ENCODE measurements at regions not wholly inside any gene's neighbourhood (a gene's known extent, or its start where the extent isn't known, plus 50 kb on each side); places are given as distances from the start of the nearest gene placed in this dataset.

DNA sequence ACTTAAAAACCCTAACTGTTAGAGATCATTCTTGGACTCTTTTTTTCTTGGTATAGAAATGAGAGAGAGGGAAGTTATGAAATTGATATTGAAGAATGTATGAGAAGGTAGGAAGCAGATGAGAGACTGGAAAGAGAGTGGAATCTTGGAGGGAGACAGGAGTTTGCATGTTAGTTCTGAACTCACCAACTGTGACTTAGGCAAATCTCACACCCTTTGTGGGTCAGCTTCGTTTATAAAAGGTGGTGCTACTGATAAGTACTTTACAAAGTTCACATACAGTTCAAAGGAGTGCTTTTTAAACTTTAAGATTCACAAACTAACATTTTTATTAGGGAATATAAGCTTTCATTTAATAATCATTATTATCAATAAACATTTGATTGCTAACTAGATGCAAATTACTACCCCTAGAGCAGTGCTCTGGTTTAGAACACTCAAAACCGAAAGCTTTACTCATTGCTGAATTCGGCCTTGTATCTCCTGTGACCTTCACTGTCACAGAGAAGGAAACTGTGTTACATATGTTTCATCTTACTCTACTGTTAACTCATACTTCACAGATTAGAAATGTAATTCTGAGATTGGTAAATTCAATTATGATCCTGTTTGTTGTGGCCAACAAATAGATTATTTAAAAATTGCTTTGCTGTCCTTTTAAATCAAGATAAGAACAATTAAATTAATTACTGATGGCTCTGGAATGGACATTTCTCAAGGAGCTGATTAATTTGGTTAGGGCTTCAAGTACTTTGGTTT lies 143.2 kb downstream of the RMI1 start (continued):
- TF ChIP-seq, protein P1, sequence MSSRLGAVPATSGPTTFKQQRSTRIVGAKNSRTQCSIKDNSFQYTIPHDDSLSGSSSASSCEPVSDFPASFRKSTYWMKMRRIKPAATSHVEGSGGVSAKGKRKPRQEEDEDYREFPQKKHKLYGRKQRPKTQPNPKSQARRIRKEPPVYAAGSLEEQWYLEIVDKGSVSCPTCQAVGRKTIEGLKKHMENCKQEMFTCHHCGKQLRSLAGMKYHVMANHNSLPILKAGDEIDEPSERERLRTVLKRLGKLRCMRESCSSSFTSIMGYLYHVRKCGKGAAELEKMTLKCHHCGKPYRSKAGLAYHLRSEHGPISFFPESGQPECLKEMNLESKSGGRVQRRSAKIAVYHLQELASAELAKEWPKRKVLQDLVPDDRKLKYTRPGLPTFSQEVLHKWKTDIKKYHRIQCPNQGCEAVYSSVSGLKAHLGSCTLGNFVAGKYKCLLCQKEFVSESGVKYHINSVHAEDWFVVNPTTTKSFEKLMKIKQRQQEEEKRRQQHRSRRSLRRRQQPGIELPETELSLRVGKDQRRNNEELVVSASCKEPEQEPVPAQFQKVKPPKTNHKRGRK (CRISPR knock-in tag; IDR thresholded peaks at IDR 0.05; ENCODE audit: borderline replicate concordance): no peak
- no peak for TF ChIP-seq TCF7 (CRISPR knock-in tag; IDR thresholded peaks at IDR 0.05; ENCODE audit: low read depth)

DNA sequence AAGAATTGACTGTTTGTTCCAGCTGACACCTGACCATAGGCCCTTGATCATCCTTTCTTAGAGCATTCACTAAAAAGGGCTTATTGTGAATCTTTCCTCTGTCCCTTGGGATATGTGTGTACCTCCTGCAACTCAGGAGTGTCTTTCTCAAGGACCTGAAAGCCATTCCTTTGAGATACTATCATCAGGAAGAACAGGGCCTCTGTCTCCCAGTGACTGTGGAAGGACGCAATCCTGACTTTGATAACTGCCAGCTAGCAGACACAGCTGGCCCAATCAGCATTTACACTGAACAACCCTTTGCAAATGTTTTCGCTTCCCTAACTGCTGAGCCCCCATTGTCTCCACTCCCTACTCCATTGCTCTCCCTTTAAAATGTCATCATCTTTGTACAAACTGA lies 144.4 kb downstream of the RMI1 start:
- H3K27ac Mint-ChIP-seq: no peak overlapping the region
- CTCF ChIA-PET: no interaction called here
- POLR2A ChIA-PET: no interaction called here
- 0 out of 2 replicates have a peak, but pooled peaks cover 3% of the 10 kb centered on the region for H3K4me1 Mint-ChIP-seq
- no peak for TF ChIP-seq RELA (CRISPR knock-in tag; IDR thresholded peaks at IDR 0.05; ENCODE audit: borderline replicate concordance)
- TF ChIP-seq MYBL2 (CRISPR knock-in tag; IDR thresholded peaks at IDR 0.05): no peak
- TF ChIP-seq, protein P2, sequence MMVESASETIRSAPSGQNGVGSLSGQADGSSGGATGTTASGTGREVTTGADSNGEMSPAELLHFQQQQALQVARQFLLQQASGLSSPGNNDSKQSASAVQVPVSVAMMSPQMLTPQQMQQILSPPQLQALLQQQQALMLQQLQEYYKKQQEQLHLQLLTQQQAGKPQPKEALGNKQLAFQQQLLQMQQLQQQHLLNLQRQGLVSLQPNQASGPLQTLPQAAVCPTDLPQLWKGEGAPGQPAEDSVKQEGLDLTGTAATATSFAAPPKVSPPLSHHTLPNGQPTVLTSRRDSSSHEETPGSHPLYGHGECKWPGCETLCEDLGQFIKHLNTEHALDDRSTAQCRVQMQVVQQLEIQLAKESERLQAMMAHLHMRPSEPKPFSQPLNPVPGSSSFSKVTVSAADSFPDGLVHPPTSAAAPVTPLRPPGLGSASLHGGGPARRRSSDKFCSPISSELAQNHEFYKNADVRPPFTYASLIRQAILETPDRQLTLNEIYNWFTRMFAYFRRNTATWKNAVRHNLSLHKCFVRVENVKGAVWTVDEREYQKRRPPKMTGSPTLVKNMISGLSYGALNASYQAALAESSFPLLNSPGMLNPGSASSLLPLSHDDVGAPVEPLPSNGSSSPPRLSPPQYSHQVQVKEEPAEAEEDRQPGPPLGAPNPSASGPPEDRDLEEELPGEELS (CRISPR knock-in tag; IDR thresholded peaks at IDR 0.05): no peak
- no peak for TF ChIP-seq FOXJ3 (CRISPR knock-in tag; IDR thresholded peaks at IDR 0.05; ENCODE audit: borderline replicate concordance)
- TF ChIP-seq ZNF317 (CRISPR knock-in tag; IDR thresholded peaks at IDR 0.05; ENCODE audit: borderline replicate concordance, low read depth): no peak
- TF ChIP-seq, protein P3, sequence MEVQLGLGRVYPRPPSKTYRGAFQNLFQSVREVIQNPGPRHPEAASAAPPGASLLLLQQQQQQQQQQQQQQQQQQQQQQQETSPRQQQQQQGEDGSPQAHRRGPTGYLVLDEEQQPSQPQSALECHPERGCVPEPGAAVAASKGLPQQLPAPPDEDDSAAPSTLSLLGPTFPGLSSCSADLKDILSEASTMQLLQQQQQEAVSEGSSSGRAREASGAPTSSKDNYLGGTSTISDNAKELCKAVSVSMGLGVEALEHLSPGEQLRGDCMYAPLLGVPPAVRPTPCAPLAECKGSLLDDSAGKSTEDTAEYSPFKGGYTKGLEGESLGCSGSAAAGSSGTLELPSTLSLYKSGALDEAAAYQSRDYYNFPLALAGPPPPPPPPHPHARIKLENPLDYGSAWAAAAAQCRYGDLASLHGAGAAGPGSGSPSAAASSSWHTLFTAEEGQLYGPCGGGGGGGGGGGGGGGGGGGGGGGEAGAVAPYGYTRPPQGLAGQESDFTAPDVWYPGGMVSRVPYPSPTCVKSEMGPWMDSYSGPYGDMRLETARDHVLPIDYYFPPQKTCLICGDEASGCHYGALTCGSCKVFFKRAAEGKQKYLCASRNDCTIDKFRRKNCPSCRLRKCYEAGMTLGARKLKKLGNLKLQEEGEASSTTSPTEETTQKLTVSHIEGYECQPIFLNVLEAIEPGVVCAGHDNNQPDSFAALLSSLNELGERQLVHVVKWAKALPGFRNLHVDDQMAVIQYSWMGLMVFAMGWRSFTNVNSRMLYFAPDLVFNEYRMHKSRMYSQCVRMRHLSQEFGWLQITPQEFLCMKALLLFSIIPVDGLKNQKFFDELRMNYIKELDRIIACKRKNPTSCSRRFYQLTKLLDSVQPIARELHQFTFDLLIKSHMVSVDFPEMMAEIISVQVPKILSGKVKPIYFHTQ (CRISPR knock-in tag; IDR thresholded peaks at IDR 0.05): no peak
- TF ChIP-seq ZNF396 (CRISPR knock-in tag; IDR thresholded peaks at IDR 0.05; ENCODE audit: borderline replicate concordance): no peak
- TF ChIP-seq, protein P4, sequence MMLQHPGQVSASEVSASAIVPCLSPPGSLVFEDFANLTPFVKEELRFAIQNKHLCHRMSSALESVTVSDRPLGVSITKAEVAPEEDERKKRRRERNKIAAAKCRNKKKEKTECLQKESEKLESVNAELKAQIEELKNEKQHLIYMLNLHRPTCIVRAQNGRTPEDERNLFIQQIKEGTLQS (CRISPR knock-in tag; conservative IDR thresholded peaks at IDR 0.05): no peak
- no peak for TF ChIP-seq ZNF416 (CRISPR knock-in tag; IDR thresholded peaks at IDR 0.05)
- no peaks in the 10 kb centered on the region for H3K9me3 Mint-ChIP-seq
- no peak overlapping the region for H3K4me3 Mint-ChIP-seq
- no peaks in the 10 kb centered on the region for H3K36me3 Mint-ChIP-seq
- no peaks in the 10 kb centered on the region for H3K27me3 Mint-ChIP-seq (ENCODE audit: low read depth)
- DNase-seq (ENCODE audit: low spot score) (no peak), ATAC-seq (no peak)

DNA sequence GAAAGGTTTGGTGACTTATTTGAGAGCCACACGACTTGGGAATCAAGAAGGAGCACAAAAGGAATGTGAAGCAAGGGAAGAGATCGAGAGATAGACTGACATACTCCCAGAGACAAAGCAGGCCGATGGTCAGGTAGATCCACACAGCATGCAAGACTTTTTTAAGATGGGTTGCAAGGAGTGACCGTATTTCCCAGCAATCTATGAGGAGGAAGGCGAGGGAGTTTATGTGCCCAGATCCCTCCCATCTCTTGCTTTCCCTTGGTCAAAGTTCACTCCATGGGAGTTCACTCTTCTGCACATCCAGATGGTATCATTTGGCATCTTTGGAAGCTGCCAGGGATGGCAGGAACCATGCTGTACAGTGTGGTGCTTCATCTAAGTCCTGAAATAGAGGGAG lies 148.9 kb downstream of the RMI1 start:
- no peak overlapping the region for H3K4me3 Mint-ChIP-seq
- ChIA-PET CTCF (no interaction called here), POLR2A (no interaction called here)
- H3K27ac Mint-ChIP-seq: no peak overlapping the region
- 0 out of 2 replicates have a peak, but pooled peaks cover 3% of the 10 kb centered on the region for H3K4me1 Mint-ChIP-seq
- ATAC-seq: no peak
- no peaks in the 10 kb centered on the region for H3K9me3 Mint-ChIP-seq
- DNase-seq (ENCODE audit: low spot score): no peak
- H3K36me3 Mint-ChIP-seq: no peaks in the 10 kb centered on the region
- no peaks in the 10 kb centered on the region for H3K27me3 Mint-ChIP-seq (ENCODE audit: low read depth)
- TF ChIP-seq, protein P5, sequence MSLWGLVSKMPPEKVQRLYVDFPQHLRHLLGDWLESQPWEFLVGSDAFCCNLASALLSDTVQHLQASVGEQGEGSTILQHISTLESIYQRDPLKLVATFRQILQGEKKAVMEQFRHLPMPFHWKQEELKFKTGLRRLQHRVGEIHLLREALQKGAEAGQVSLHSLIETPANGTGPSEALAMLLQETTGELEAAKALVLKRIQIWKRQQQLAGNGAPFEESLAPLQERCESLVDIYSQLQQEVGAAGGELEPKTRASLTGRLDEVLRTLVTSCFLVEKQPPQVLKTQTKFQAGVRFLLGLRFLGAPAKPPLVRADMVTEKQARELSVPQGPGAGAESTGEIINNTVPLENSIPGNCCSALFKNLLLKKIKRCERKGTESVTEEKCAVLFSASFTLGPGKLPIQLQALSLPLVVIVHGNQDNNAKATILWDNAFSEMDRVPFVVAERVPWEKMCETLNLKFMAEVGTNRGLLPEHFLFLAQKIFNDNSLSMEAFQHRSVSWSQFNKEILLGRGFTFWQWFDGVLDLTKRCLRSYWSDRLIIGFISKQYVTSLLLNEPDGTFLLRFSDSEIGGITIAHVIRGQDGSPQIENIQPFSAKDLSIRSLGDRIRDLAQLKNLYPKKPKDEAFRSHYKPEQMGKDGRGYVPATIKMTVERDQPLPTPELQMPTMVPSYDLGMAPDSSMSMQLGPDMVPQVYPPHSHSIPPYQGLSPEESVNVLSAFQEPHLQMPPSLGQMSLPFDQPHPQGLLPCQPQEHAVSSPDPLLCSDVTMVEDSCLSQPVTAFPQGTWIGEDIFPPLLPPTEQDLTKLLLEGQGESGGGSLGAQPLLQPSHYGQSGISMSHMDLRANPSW (CRISPR knock-in tag; conservative IDR thresholded peaks at IDR 0.05; ENCODE audit: low read depth): no peak
- TF ChIP-seq, protein P6, sequence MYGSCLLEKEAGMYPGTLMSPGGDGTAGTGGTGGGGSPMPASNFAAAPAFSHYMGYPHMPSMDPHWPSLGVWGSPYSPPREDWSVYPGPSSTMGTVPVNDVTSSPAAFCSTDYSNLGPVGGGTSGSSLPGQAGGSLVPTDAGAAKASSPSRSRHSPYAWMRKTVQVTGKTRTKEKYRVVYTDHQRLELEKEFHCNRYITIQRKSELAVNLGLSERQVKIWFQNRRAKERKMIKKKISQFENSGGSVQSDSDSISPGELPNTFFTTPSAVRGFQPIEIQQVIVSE (CRISPR knock-in tag; IDR thresholded peaks at IDR 0.05; ENCODE audit: borderline replicate concordance): no peak
- TF ChIP-seq ETV6 (CRISPR knock-in tag; IDR thresholded peaks at IDR 0.05) (no peak), HMGA2 (CRISPR knock-in tag; IDR thresholded peaks at IDR 0.05) (no peak), CREB1 (CRISPR knock-in tag; IDR thresholded peaks at IDR 0.05) (no peak), SP1 (CRISPR knock-in tag; conservative IDR thresholded peaks at IDR 0.05) (no peak)
- TF ChIP-seq, protein P7, sequence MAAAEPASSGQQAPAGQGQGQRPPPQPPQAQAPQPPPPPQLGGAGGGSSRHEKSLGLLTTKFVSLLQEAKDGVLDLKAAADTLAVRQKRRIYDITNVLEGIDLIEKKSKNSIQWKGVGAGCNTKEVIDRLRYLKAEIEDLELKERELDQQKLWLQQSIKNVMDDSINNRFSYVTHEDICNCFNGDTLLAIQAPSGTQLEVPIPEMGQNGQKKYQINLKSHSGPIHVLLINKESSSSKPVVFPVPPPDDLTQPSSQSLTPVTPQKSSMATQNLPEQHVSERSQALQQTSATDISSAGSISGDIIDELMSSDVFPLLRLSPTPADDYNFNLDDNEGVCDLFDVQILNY (CRISPR knock-in tag; IDR thresholded peaks at IDR 0.05): no peak
- TF ChIP-seq, protein P3 (CRISPR knock-in tag; IDR thresholded peaks at IDR 0.05): no peak
